Sigmoid colon (tissue), 6 donors: ENCODE measurements at regions not wholly inside any gene's neighbourhood (a gene's known extent, or its start where the extent isn't known, plus 50 kb on each side); places are given as distances from the start of the nearest gene placed in this dataset.

ENCODE experiments used
- DNase-seq: peaks from one replicate; pipeline ENCODE4 v3.0.0-alpha.2; 2019
- H3K27ac ChIP-seq, 4 donors: fragments of 200-600 bp; sonication (generic); one replicate each; pipeline ENCODE4 v1.5.1; 2016 to 2019; ENCODE audit warnings: mild to moderate bottlenecking in 1 of 4
- H3K27me3 ChIP-seq, 3 donors: fragments of 200-600 bp; sonication (generic); one replicate each; pipeline ENCODE4 v1.5.1; 2019; ENCODE audit warnings: mild to moderate bottlenecking in 1 of 3
- H3K36me3 ChIP-seq, 4 donors: fragments of 200-600 bp; sonication (generic); one replicate each; pipeline ENCODE4 v1.5.1; 2016 to 2019
- H3K4me1 ChIP-seq, 4 donors: fragments of 200-600 bp; sonication (generic); one replicate each; pipeline ENCODE4 v1.5.1; 2017 to 2019
- H3K4me3 ChIP-seq, 4 donors: fragments of 200-600 bp; sonication (generic); one replicate each; pipeline ENCODE4 v1.5.1; 2017 to 2019; ENCODE audit warnings: mild to moderate bottlenecking in 2 of 4, moderate library complexity in 1 of 4
- H3K9me3 ChIP-seq, 4 donors: fragments of 200-600 bp in 3 of 4; sonication (generic) in 3 of 4; one replicate each; pipeline versions ENCODE4 v1.5.1 to v1.6.1; 2013 to 2019
- EP300 ChIP-seq, 4 donors: sonication (generic); formaldehyde crosslinking; IDR thresholded peaks; one replicate each; pipeline ENCODE4 v1.6.1; 2017; ENCODE audit warnings: antibody characterized with exemption in 4 of 4
- POLR2A ChIP-seq, 2 donors: fragments of 450-650 bp; IDR thresholded peaks; one replicate each; pipeline ENCODE4 v1.6.1; 2016; ENCODE audit warnings: antibody characterized with exemption in 2 of 2, mild to moderate bottlenecking in 2 of 2, moderate library complexity in 2 of 2
- POLR2AphosphoS5 ChIP-seq, 4 donors: sonication (generic); formaldehyde crosslinking; IDR thresholded peaks; one replicate each; pipeline ENCODE4 v1.6.1; 2017; ENCODE audit warnings: antibody characterized with exemption in 4 of 4
- WGBS, 2 donors: extraction: QIAGEN DNeasy Blood & Tissue Kit; methylation state at CpG; one replicate each; pipeline ENCODE4 v1.1.7; 2013; 5-methylcytosine and 5-hydroxymethylcytosine counted together
- intact Hi-C: fragments of 100-400 bp; cut with DNase I; formaldehyde crosslinking; loops from one replicate; pipeline ENCODE4 v1.15.1; 2023
- TF ChIP-seq, protein P1 (sequence below), 4 experiments: fragments of 450-650 bp in 3 of 4; fragments of 200-600 bp in 1 of 4; IDR thresholded peaks; one replicate each; pipeline ENCODE4 v1.5.1; 2016 to 2019; ENCODE audit warnings: antibody characterized with exemption in 4 of 4, mild to moderate bottlenecking in 3 of 4, moderate library complexity in 2 of 4
- donor health status: healthy with polysubstance abuse.
- donor health status: healthy.

DNA sequence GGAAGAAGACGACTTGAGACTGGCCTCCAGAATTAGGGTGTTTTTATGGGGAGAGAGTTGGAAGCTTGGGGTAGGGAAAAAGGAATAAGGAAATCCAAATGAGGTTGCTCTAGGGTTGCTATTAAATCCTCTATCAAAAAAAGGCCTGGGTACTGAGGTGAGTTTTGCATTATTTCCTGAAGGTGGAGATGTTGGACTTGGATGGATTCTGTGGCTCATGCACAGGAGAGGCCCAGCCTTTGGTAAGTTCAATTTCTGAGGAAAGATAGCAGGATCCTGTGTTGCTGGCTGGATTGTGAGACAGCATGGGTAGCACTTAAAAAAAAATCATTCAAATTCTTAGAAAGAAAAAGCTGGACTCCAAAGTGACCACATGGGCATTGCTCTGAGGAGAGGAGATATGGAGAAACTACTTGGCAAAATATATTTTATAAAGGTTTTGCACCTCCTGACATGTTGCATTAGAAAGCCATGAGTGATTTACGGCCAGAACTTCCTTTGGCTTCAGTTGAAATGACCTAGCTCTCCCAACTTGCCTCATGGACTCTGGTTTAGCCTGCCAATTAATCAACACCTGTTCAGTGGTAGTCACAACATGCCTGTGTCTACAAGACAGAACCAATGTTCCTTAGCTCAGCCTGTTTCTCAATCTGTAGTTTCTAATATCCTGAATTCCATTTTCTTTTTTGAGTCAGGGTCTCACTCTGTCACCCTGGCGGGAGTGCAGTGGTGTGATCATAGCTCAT, 152.1 kb upstream of the RALGAPA2 start:
- WGBS, 2 donors, result 74 to 84% methylated on average over 3 of the region's 3 CpGs
- Histone ChIP-seq H3K9me3 (no peaks in the 10 kb centered on the region), H3K4me3 (no peak overlapping the region), H3K36me3 (no peaks in the 10 kb centered on the region), H3K27ac (no peak overlapping the region), H3K27me3 (peaks cover 0 to 10% (median 0%) of the 10 kb centered on the region in 3 donors), H3K4me1 (no peaks in the 10 kb centered on the region)
- TF ChIP-seq POLR2AphosphoS5 (IDR thresholded peaks at IDR 0.05) (no peak), POLR2A (IDR thresholded peaks at IDR 0.05) (no peak)
- TF ChIP-seq, protein P1, sequence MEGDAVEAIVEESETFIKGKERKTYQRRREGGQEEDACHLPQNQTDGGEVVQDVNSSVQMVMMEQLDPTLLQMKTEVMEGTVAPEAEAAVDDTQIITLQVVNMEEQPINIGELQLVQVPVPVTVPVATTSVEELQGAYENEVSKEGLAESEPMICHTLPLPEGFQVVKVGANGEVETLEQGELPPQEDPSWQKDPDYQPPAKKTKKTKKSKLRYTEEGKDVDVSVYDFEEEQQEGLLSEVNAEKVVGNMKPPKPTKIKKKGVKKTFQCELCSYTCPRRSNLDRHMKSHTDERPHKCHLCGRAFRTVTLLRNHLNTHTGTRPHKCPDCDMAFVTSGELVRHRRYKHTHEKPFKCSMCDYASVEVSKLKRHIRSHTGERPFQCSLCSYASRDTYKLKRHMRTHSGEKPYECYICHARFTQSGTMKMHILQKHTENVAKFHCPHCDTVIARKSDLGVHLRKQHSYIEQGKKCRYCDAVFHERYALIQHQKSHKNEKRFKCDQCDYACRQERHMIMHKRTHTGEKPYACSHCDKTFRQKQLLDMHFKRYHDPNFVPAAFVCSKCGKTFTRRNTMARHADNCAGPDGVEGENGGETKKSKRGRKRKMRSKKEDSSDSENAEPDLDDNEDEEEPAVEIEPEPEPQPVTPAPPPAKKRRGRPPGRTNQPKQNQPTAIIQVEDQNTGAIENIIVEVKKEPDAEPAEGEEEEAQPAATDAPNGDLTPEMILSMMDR (IDR thresholded peaks at IDR 0.05), result peak in 1 of 4 experiments; percentile 25
- intact Hi-C loops, result loop anchor here (5.0 to 10.0 kb wide), 3 partner anchors 260 to 708 kb away; partner anchors contain the start of gene KIZ
- no peak for DNase-seq

DNA sequence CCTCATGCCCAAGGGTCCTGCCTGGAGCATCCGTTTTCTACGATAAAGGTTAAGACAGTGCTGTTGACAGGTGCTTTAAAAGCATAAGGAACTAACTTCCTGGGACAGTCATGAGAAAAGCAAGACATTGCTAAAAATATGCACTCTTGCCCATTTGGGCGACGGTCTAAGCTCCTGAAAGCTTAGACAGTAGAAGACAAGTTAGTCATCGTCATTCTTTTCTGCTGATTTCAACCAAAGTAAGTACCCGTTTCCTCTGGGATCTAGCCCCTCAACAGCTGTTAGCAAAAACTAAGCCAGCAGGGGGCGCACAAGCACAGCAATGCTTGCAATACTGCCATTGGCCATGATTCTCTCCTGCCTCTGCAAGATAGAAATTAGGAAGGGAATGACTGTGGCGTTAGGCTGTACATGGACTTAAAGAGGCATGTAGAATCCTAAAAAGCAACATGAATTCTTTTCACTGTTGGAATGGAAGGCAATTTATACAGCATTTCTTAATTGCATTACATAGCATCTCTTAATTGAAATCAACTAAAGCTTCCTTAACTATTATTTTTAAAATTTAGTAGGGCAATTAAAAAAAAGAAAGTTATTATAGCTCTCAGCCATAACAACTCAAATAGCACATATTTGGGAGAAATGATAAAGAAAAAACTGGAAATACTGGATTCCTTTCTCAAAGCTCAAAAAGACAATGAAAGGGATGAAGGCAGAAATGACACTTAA, 147.8 kb upstream of the RALGAPA2 start:
- WGBS, 2 donors, result 16 to 23% methylated on average over 8 of the region's 8 CpGs
- TF ChIP-seq POLR2A (IDR thresholded peaks at IDR 0.05) (no peak), EP300 (IDR thresholded peaks at IDR 0.05) (no peak)
- TF ChIP-seq, protein P1 (IDR thresholded peaks at IDR 0.05), result peak; percentile 77 to 92 (median 86)
- intact Hi-C loops, result loop anchor here (1.0 to 10.0 kb wide), 4 partner anchors 265 to 712 kb away; partner anchors contain the start of gene KIZ

DNA sequence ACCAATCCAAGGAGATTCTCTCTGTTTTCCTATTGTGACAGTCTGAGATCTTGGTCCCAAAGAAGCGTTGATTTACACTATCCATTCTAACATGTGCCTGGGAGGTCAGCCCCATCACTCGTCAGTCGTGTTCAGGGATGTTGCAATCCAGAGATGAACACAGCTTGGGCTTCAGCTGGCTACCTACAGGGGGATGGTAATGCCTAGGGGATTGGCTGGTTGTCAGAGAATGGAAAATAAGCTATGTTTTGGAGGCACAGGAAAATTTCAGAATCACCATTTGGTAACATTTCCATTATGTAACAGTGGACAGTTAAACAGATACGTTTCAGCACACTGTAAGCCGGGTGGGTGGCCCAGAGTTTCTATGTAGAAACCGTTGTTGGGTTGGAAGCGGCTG, 147.1 kb upstream of the RALGAPA2 start:
- no peak overlapping the region for H3K4me3 ChIP-seq
- no peaks in the 10 kb centered on the region for H3K9me3 ChIP-seq
- DNase-seq, result no peak
- H3K27me3 ChIP-seq, result peaks cover 0 to 22% (median 4%) of the 10 kb centered on the region in 3 donors
- no peaks in the 10 kb centered on the region for H3K36me3 ChIP-seq
- no peaks in the 10 kb centered on the region for H3K4me1 ChIP-seq
- H3K27ac ChIP-seq, result no peak overlapping the region
- TF ChIP-seq EP300 (IDR thresholded peaks at IDR 0.05), result no peak
- no peak for TF ChIP-seq POLR2A (IDR thresholded peaks at IDR 0.05)
- TF ChIP-seq, protein P1 (IDR thresholded peaks at IDR 0.05), result no peak
- no peak for TF ChIP-seq POLR2AphosphoS5 (IDR thresholded peaks at IDR 0.05)
- intact Hi-C loops, result no loop called here
- 71 to 74% methylated on average over 7 of the region's 7 CpGs for WGBS, 2 donors

More for the DNA sequence above, 147.8 kb upstream of the RALGAPA2 start:
- no peaks in the 10 kb centered on the region for H3K9me3 ChIP-seq
- peaks cover 0 to 22% (median 4%) of the 10 kb centered on the region in 3 donors for H3K27me3 ChIP-seq
- H3K36me3 ChIP-seq, result no peaks in the 10 kb centered on the region
- H3K4me3 ChIP-seq, result no peak overlapping the region
- no peak overlapping the region for H3K27ac ChIP-seq
- no peaks in the 10 kb centered on the region for H3K4me1 ChIP-seq
- DNase-seq, result peak; percentile 88

DNA sequence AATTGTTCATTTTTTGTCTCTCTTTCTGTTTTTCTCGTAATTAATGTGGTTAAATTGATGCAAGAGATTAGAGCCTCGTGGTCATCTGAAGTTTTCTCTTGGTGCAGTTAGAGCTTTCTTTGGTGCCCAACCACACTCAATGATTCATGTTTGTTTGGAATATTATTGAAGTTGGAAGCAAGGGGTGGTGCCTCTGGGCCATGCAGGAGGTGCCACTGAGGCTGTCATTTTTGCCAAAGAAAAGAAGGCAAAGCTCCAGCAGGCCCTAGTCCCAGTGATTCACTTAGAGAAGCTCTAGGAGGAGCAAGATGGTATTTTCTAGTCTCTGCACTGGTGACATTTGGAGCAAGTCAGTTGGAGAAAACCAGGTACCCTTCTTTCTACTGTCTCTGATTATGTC, 144.5 kb upstream of the RALGAPA2 start:
- intact Hi-C loops, result no loop called here
- H3K4me1 ChIP-seq, result no peaks in the 10 kb centered on the region
- no peaks in the 10 kb centered on the region for H3K36me3 ChIP-seq
- H3K4me3 ChIP-seq, result no peak overlapping the region
- no peak for DNase-seq
- no peak overlapping the region for H3K27ac ChIP-seq
- TF ChIP-seq EP300 (IDR thresholded peaks at IDR 0.05), result no peak
- TF ChIP-seq POLR2A (IDR thresholded peaks at IDR 0.05), result no peak
- TF ChIP-seq, protein P1 (IDR thresholded peaks at IDR 0.05), result no peak
- no peak for TF ChIP-seq POLR2AphosphoS5 (IDR thresholded peaks at IDR 0.05)
- WGBS, 2 donors, result 47 to 49% methylated on average over 2 of the region's 2 CpGs
- H3K27me3 ChIP-seq, result peaks cover 0 to 29% (median 4%) of the 10 kb centered on the region in 3 donors
- H3K9me3 ChIP-seq, result no peaks in the 10 kb centered on the region
